AML-193 (cell line): ENCODE measurements at regions not wholly inside any gene's neighbourhood (a gene's known extent, or its start where the extent isn't known, plus 50 kb on each side); places are given as distances from the start of the nearest gene placed in this dataset.

Experiments
- DNase-seq, 2 experiments: peaks; one replicate each; lab custom pipeline; 2025; lab: John Stamatoyannopoulos, UW

GRCh38 chr2:176613323-176613987 is 344.2 kb downstream of the MTX2 start:
- DNase-seq, result no peak

- DNase-seq, result no peak
Measured at GRCh38 chr2:176614049-176614448, 344.8 kb downstream of the MTX2 start.

GRCh38 chr2:176614930-176615329 is 345.7 kb downstream of the MTX2 start:
- DNase-seq, result no peak

GRCh38 chr2:176619504-176619903 is 350.3 kb downstream of the MTX2 start:
- DNase-seq, result no peak

- DNase-seq, result no peak
Measured at GRCh38 chr2:176621350-176621749, 352.1 kb downstream of the MTX2 start.

GRCh38 chr2:176622792-176623191 is 353.6 kb downstream of the MTX2 start:
- no peak for DNase-seq

- DNase-seq, result no peak
Measured at GRCh38 chr2:176626796-176627195, 357.6 kb downstream of the MTX2 start.

- DNase-seq, result no peak
Measured at GRCh38 chr2:176628438-176628837, 359.2 kb downstream of the MTX2 start.

- no peak for DNase-seq
Measured at GRCh38 chr2:176633754-176634153, 364.5 kb downstream of the MTX2 start.

- DNase-seq, result no peak
Measured at GRCh38 chr2:176636401-176636800, 367.2 kb downstream of the MTX2 start.

GRCh38 chr2:176637142-176637485 is 367.9 kb downstream of the MTX2 start:
- no peak for DNase-seq

GRCh38 chr2:176637486-176638166 is 368.4 kb downstream of the MTX2 start:
- DNase-seq, result no peak

GRCh38 chr2:176638167-176639015 is 369.1 kb downstream of the MTX2 start:
- DNase-seq, result peak in 1 of 2 experiments; percentile 8

- no peak for DNase-seq
Measured at GRCh38 chr2:176639016-176639343, 369.7 kb downstream of the MTX2 start.

- DNase-seq, result no peak
Measured at GRCh38 chr2:176639671-176640070, 370.4 kb downstream of the MTX2 start.

- no peak for DNase-seq
Measured at GRCh38 chr2:176641436-176641835, 372.2 kb downstream of the MTX2 start.

- DNase-seq, result peak in 1 of 2 experiments; percentile 0
Measured at GRCh38 chr2:176642074-176642473, 372.8 kb downstream of the MTX2 start.

- DNase-seq, result no peak
Measured at GRCh38 chr2:176643646-176644045, 374.4 kb downstream of the MTX2 start.

GRCh38 chr2:176645494-176645893 is 376.3 kb downstream of the MTX2 start:
- DNase-seq, result no peak

GRCh38 chr2:176646033-176646615 is 376.9 kb downstream of the MTX2 start:
- DNase-seq, result no peak

- DNase-seq, result no peak
Measured at GRCh38 chr2:176647325-176648165, 378.3 kb downstream of the MTX2 start.
